ENCODE measurements at regions not wholly inside any gene's neighbourhood (a gene's known extent, or its start where the extent isn't known, plus 50 kb on each side); places are given as distances from the start of the nearest gene placed in this dataset.

DNA sequence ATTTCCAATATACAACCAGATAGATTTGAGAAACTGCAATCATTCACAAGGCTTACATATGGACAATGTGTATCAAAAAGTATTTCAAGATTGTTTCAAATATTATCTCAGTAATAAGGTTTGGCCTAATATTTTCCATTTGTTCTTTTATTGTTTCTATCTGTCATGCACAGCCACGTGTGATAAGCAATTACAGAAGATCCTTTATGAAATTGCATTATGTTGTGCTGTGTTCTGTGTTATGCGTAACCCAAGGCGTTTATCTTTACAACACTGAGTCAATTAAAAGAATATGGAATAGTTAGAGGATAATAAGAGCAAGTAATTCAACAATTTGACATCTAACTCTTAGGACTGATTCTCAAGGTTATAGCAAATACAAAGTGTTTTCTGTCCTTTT is 1009.3 kb upstream of the PRMT6 start:
- H3K27ac ChIP-seq (ENCODE audit: insufficient read length, low read depth, low read length): no peak overlapping the region

More for the DNA sequence above, 1009.3 kb upstream of the PRMT6 start:
- H3K56ac ChIP-seq (ENCODE audit: insufficient read length, low read depth, low read length): no peak overlapping the region
- H3K23ac ChIP-seq (ENCODE audit: insufficient read length, low read depth, low read length): no peak overlapping the region
- H3K4me2 ChIP-seq (ENCODE audit: insufficient read depth, insufficient read length, low read length): no peak overlapping the region
- H4K8ac ChIP-seq (replicated peaks; ENCODE audit: insufficient read length, low read depth, low read length): no peak overlapping the region
- H3K27me3 ChIP-seq (ENCODE audit: insufficient read depth, low read length): no peaks in the 10 kb centered on the region
- no peaks in the 10 kb centered on the region for H3K23me2 ChIP-seq (ENCODE audit: insufficient read length, low read depth, low read length, poor library complexity, severe bottlenecking)
- no CpG with 5 or more reads among the region's 3 CpGs for WGBS (ENCODE audit: extremely low coverage, insufficient read length, low lambda C conversion rate)
- H4K91ac ChIP-seq (ENCODE audit: insufficient read length, low read depth, low read length): no peak overlapping the region
- no peak overlapping the region for H3K9ac ChIP-seq (ENCODE audit: extremely low read depth, insufficient read length, low read length)
- no peak overlapping the region for H2BK12ac ChIP-seq (ENCODE audit: insufficient read length, low read depth, low read length)
- H2BK120ac ChIP-seq (ENCODE audit: low read depth, low read length, poor library complexity, severe bottlenecking): no peak overlapping the region
- TF ChIP-seq, protein P1, sequence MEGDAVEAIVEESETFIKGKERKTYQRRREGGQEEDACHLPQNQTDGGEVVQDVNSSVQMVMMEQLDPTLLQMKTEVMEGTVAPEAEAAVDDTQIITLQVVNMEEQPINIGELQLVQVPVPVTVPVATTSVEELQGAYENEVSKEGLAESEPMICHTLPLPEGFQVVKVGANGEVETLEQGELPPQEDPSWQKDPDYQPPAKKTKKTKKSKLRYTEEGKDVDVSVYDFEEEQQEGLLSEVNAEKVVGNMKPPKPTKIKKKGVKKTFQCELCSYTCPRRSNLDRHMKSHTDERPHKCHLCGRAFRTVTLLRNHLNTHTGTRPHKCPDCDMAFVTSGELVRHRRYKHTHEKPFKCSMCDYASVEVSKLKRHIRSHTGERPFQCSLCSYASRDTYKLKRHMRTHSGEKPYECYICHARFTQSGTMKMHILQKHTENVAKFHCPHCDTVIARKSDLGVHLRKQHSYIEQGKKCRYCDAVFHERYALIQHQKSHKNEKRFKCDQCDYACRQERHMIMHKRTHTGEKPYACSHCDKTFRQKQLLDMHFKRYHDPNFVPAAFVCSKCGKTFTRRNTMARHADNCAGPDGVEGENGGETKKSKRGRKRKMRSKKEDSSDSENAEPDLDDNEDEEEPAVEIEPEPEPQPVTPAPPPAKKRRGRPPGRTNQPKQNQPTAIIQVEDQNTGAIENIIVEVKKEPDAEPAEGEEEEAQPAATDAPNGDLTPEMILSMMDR (conservative IDR thresholded peaks at IDR 0.05): no peak
- no peaks in the 10 kb centered on the region for H3K9me3 ChIP-seq (ENCODE audit: control insufficient read depth, low read depth, low read length)
- no peak overlapping the region for H2BK15ac ChIP-seq (ENCODE audit: low read depth, low read length)
- no peaks in the 10 kb centered on the region for H3K4me1 Mint-ChIP-seq
- H2BK5ac ChIP-seq (ENCODE audit: insufficient read length, low read length): no peak overlapping the region
- no peaks in the 10 kb centered on the region for H3K79me2 ChIP-seq (ENCODE audit: insufficient read depth, low read length)
- no peaks in the 10 kb centered on the region for H4K20me1 ChIP-seq (ENCODE audit: control insufficient read depth, insufficient read depth, insufficient read length)
- no peaks in the 10 kb centered on the region for H3K4me1 ChIP-seq (ENCODE audit: insufficient read depth, low read length)
- H4K5ac ChIP-seq (ENCODE audit: insufficient read length, low read depth, low read length): no peak overlapping the region
- H3K27me3 Mint-ChIP-seq (ENCODE audit: low read depth): no peaks in the 10 kb centered on the region
- no peak overlapping the region for H2AK5ac ChIP-seq (ENCODE audit: insufficient read length, low read length)
- no peaks in the 10 kb centered on the region; a peak in 1 of 7 replicates for H3K36me3 Mint-ChIP-seq (ENCODE audit: insufficient read depth in 1 of 3, low read depth in 3 of 3)
- no peak overlapping the region for H3K4me3 Mint-ChIP-seq
- H2AFZ ChIP-seq (ENCODE audit: low read length): no peak overlapping the region
- peaks cover 5 to 9% of the 10 kb centered on the region in 2 experiments; a peak in 3 of 5 replicates for H3K9me3 Mint-ChIP-seq
- H3K27ac Mint-ChIP-seq: no peak overlapping the region
- no peak overlapping the region for H3K18ac ChIP-seq (ENCODE audit: insufficient read length, low read depth, low read length)
- H2BK20ac ChIP-seq (ENCODE audit: low read depth, low read length, poor library complexity, severe bottlenecking): no peak overlapping the region
- no peaks in the 10 kb centered on the region for H3K79me1 ChIP-seq (ENCODE audit: insufficient read depth, low read depth, low read length, poor library complexity, severe bottlenecking)
- no peak overlapping the region for H3K4ac ChIP-seq (ENCODE audit: low read depth, low read length)
- H3T11ph ChIP-seq (ENCODE audit: low read length): no peak overlapping the region
- H3K14ac ChIP-seq (ENCODE audit: insufficient read depth, low read length): no peak overlapping the region
- DNase-seq: no peak

Data from H9 (cell line).